ENCODE measurements at regions not wholly inside any gene's neighbourhood (a gene's known extent, or its start where the extent isn't known, plus 50 kb on each side); places are given as distances from the start of the nearest gene placed in this dataset.
"Not testable (repeated sequence)": the region's sequence is repeated elsewhere in the genome, so short reads cannot be mapped to it uniquely, and the experiment has no call there.

DNA sequence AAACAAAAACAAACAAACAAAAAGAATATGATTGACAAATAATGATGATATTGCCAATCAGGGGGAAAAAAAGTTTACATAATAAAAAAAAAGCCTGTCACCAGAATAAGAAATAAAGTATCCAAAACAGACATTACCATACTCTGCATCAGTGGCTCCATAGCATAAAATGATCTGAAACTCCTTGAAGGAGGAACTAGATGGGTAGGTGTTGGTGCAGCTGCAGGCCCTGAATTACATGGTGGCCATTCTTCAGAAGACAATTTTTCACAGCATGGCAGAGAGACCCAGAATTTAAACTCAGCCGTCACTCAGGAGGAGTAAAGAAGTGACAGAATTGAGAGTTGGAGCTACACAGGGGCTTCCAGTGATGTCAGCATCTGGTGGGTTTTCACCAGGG is 60.2 kb downstream of the GLUL start:
- DNase-seq, result no peak

DNA sequence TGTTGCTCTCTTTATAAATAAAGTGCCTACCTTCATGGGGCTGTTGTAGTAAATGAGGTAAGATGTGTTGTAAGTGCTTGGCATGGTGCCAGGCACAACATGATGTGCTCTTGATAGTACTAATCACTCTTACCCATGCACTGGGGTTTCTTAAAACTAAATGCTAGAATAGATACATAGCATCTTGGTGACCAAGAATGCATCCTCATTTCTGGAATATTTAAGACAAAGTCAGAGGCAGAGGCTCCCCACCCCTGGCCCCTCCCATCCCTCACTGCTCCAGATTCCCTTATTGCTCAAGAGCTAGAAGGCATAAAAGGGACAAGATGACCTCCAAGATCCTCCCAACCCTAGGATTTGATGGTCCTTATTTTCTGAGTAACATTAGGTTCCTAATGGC is 61.3 kb downstream of the GLUL start:
- DNase-seq, result no peak

DNA sequence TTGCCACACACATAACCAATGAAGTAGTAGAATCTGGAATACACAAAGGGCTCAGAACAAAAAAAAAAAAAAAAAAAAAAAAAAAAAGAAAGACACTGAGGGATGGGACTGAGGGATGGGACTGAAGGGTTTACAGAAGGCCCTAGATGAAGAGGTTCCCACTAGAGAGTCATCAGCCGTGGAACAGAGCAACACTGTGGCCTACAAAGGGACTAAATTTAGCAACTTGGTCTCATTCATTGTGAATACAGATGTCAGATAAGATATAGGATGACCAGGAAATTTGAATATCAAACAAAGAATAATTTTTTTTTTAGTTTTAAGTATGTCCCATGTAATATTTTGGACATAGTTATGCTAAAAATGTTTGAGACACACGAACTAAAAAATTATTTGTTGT is 62.1 kb downstream of the GLUL start:
- no peak for DNase-seq

DNA sequence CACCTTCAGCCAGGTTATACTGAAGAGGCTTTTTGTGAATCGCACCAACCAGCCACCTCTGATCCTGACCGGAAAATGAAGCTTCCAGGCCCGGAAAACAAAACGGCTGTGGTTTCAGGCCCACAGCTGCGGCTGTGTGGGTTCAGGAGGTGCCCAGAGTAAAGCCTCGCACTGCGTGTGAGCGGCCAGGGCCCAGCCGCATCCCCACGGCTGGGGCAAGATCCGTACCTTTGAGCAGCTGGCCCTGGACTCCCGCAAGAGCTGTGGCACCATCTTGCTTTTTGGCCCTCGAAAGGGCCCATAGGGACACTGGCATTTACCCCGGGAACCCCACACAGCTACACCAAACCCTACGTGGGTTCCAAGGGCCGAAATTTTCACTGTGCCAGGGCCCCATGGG is 63.0 kb downstream of the GLUL start:
- no peak for DNase-seq

DNA sequence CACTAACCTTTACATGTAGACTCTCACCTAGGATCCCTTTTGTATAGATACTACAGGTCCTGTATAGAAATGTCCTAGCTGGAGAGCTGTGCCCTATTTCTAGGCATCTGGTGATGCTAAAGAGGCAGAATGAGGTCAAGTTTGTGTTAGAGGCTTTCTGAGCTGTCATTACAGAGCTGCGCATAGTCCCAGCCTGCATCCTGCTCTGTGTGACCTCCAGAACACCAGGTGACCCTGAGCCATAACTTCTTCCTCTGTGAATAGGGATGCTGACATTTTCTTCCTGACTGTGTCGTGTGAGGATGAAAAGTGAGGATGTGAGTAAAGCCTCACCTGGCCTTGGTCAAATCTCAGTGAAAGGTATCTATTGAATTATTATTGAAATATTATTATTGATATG is 66.3 kb downstream of the GLUL start:
- no peak for DNase-seq

- DNase-seq, result not testable (repeated sequence)
These were observed 70.1 kb downstream of the GLUL start for GRCh38 chr1:182321532-182321931.

- no peak for DNase-seq
These were observed 73.9 kb downstream of the GLUL start for GRCh38 chr1:182317611-182318161.

DNA sequence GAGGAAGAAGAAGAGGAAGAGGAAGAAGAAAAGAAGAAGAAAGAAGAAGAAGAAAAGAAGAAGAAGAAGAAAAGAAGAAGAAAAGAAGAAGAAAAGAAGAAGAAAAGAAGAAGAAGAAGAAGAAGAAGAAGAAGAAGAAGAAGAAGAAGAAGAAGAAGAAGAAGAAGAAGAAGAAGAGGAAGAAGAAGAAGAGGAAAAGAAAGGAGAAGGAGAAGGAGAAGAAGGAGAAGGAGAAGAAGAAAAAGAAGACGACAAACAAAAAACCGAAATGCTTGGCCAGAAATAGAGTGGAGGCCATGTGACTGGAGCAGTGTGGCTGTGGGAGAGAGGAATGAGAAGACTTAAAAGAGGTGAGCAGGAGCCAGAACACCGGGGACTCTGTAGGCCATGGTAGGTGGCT is 75.1 kb downstream of the GLUL start:
- not testable (repeated sequence) for DNase-seq

- DNase-seq, result no peak
These were observed 76.4 kb downstream of the GLUL start for GRCh38 chr1:182315167-182315556.

DNA sequence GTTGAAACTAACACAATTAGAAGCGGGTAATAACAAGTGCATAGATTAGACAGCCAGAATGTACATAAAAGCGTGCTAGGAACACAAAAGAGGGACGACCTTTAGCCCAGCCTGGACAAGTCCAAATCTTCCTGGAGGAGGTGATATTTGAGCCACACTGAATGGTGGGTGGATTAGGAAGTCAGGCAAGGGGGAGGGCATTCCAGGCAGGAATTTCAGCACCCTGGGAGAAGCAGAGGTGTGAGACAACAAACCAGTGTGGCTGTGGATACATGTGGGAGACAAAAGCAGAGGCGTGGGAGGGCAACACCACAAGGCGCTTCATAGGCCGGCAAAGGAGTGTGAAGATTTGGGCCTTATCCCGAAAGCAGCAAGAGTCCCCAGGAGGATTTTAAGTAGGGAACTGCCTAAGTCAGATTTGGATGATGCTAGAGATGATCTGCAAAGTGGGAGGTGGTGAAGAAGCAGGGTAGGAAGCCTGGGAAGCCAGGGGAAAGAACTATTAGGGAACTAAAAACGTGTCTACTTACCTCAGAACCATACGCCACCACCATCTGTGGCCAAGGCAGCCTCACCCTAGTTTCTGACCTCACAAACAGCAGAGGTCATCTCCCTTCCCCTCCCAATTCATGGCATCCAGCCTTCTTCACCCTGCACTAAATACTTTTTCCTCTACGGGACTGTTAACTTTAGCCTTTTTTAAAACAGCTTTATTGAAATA is 81.8 kb downstream of the GLUL start:
- DNase-seq, result no peak

DNA sequence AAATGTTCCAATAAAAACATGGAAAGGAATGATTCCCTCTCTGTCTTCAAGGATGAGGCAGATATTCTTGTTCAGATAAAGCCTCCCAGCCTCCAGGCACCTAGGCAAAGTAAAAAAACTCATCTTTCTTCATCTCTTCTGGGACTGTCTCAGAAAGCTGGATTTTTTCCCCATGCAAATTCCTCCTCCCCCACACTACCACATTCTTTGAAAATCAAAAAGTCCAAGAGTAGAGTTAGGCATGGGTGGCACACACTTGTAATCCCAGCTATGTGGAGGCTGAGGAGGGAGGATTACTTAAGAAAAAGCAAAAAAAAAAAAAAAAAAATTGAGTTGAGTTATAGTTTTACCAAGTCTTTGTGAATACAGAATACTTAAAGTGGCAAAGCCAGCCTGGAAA is 82.8 kb downstream of the GLUL start:
- no peak for DNase-seq

DNA sequence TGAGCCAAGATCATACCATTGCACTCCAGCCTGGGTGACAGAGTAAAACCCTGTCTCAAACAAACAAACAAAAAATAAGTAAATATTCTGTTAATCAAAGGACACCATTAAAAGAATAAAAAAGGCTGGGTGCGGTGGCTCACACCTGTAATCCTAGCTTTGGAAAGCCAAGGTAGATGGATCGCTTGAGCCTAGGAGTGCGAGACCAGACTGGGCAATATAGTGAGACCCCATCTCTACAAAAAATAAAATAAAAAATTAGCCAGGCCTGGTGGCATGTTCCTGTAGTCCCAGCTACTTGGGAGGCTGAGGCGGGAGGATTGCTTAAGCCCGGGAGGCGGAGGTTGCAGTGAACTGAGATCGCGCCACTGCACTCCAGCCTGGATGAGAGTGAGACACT is 84.1 kb downstream of the GLUL start:
- not testable (repeated sequence) for DNase-seq

DNA sequence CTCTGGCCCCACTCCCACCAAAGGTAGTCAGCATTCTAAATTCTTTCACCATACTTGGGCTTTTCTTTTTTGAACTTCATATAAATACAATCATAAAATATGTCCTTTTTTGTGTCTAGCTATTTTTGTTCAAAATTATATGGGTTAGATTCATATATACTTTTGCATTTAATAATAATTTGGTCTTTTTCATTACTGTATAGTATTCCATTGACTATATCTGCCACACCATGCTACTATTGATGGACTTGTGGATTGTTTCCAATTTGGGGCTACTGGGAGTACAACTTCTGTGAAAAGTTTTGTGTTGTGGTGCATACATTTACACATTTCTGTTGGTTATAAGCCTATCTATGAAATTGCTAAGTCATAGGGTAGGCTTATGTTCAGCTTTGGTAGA is 85.7 kb downstream of the GLUL start:
- DNase-seq, result no peak

DNA sequence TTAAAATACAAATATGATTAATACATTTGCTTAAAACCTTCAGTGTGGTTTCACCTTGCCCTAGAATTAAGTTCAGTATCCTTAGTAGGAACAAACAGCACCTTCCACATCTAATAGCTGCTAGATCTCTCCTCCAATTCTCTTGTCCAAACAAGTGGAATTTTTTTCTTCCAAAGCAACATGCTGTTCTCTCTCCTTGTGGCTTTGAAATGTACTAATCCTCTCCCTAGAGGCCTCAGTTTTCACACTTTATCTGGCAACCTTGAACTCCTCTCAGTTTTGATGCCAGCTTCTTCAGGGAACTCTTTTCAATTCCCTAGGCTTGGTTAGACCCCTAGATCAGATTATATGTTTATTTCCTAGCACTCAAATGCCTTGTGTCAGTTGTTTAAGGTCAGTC is 87.0 kb downstream of the GLUL start:
- no peak for DNase-seq

GRCh38 chr1:182304218-182304617 is 87.4 kb downstream of the GLUL start:
- no peak for DNase-seq

DNA sequence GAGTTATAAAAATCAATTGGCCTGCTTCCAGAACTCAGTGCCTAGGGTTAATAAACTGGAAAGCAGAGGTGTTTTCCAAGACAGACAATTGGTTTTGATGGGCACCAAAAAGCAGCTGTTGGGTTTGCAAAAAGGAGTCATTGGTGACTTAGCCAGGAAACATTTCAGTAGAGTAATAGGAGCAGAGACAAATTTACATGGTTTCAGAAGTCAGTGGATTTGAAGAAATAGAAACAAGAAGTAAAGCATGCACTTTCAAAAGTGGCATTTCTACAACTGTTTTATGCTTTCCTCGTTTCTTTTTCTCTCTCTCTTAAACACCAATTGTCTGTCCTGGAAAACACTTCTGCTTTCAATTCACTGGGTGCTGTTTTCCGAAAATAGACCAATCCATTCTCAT is 87.8 kb downstream of the GLUL start:
- no peak for DNase-seq

DNA sequence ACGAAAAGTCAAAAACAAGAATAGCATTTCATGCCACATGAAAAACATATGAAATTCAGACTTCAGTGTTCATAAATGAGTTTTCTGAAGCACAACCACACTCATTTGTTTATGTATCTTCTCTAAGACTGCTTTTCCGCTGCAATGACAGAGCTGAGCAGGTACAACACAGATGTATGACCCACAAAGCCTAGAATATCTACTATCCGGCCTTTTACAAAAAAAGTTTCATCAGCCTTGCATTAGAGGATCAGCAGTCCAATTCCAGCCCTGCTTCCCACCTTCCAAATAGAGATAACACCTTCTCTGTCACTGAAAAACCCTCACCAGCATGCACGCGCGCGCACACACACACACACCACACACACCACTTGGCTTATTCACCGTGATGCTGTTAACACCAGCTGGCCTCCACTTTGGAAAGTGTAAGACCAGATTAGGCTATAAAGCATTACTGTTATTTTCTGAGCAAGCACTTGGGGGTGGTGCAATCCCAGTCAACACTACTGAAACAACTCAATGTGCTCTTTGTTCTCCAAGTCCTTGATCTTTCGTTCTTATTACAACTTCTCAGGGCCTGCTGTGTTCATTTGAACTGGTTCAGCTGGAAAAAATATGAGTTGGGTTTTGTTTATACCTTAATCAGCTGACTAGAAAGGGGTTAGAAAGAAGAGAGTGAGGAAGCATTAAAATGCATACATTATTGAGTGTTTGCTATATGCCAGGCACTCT is 90.0 kb downstream of the GLUL start:
- DNase-seq, result no peak

- no peak for DNase-seq
These were observed 90.6 kb downstream of the GLUL start for GRCh38 chr1:182301026-182301436.

DNA sequence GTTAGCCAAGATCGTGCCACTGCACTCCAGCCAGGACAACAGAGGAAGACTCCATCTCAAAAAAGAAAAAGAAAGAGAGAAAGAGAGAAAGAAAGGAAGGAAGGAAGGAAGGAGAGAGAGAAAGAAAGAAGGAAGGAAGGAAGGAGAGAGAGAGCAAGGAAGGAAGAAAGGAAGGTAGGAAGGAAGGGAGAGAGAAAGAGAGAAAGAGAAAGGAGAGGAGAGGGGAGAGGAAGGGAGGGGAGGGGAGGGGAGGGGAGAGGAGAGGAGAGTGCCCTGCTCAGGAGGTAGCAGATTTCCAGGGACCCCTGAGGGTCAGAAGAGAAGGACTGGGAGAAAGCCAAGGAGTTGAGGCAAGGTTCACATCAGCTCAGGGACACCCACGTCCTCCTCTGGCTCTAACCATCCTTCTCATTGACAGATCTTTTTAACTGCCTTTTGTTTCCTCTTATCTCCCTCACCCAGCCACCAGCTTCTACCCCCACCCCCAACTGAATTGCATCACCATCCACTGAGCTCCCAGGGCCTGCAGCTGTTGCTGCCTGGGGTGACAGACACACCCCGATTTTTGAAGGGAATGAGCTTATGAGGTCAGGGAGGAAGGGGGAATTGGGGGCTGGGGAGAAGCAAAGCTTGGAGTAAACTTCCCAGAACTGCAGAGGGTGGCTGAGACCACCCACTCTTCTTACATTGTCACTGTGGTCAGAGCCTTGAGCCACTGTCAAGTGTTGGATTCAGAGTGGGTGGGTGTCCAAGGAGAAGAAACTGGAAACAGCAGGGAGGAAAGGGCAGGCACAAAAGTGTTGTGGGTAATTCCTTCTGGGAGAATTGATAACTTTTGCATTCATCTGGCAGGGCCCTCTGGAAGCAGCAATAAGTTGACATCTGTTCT is 91.6 kb downstream of the GLUL start:
- no peak for DNase-seq

DNA sequence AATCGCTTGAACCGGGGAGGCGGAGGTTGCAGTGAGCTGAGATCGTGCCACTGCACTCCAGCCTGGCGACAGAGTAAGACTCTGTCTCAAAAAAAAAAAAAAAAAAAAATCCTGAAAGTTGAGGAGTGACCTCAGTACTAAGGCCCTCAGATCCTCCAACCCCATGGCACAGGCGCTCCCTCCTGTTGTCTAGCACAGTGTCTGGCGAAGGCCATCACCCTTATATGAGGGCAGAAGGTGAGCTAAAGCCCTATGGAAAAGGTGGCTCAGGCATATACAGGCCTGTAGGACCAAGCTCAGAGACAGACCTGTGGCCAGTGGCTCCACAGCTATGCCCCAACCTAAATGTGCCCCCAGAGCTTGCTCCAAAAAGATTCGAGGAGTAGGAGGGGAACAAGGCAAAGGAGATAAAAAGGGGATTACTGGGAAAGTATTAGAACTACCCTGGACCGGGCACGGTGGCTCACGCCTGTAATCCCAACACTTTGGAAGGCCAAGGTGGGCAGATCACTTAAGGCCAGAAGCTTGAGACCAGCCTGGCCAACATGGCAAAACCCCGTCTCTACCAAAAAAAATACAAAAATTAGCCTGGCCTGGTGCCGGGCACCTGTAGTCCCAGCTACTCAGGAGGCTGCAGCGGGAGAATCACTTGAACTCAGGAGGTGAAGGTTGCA is 92.4 kb downstream of the GLUL start:
- DNase-seq, result not testable (repeated sequence)

- DNase-seq, result no peak
These were observed 94.3 kb downstream of the GLUL start for GRCh38 chr1:182297335-182297734.

DNA sequence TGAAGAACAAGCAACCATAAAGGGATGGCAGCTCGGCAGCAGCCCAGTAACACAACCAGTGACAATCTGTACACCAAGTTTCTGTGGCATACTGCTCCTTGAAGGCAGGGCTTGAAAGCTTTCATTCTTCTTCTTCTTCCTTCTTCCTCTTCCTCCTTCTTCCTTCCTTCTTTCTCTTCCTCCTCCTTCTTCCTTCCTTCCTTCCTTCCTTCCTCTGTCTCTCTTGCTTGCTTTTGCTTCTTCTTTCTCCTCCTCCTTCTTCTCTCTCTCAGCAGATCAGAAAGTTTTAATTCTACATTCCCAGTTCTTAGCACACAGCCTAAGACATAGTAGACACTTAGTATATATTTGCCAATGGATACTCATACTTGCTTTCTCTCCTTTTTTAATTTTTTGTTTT is 95.9 kb downstream of the GLUL start:
- no peak for DNase-seq
